KG1 (cell line): ENCODE measurements at regions not wholly inside any gene's neighbourhood (a gene's known extent, or its start where the extent isn't known, plus 50 kb on each side); places are given as distances from the start of the nearest gene placed in this dataset.

Experiments
- DNase-seq: peaks from one replicate; lab custom pipeline; 2025; lab: John Stamatoyannopoulos, UW

DNA sequence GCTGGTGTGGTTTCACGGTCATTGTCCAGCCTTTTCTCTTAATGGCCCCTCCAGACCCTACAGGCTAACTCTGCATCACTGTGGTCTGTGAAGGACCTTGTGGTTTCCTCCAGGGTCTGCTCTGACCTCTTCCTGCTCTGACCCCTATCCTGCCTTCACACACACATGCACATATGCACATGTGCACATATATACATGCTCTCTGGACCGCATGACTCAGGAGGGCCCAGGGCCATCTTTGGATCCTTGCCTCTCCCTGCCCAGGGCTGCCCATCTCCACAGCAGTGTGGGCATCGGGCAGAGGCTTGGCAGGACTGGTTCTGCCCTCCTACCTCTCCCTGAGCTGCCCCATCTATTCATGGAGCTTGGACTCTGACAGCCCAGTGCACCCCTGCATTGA lies 510.9 kb downstream of the PTPRU start:
- DNase-seq, result no peak

DNA sequence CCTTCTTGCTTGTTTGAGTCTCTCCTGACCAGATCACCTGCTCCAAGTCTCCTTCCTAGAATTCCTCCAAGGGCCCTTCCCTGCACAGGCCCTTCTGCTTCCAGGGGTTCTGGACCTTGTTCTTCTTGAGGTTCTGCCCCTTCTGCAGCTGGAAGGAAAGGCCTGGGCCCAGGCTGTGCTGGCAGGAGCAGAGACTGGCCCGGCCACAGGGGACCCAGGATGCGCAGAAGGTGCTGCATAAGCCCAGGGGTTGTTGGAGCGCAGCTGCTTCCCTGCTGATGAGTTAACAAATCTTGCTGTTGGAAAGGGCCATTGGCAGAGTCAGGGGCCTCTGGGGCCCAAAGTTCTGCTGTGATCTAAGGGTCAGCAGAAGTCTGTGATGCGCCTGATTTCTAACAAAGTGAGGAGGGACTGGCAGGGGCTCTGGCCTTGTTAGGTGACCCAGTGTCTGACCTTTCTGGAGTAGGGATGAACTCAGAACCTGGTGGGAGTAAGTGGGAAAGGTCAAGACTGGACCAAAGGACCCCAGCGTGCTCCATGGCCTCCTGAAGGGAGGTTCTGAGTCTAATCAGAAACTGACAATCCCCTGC lies 509.8 kb downstream of the PTPRU start:
- no peak for DNase-seq

DNA sequence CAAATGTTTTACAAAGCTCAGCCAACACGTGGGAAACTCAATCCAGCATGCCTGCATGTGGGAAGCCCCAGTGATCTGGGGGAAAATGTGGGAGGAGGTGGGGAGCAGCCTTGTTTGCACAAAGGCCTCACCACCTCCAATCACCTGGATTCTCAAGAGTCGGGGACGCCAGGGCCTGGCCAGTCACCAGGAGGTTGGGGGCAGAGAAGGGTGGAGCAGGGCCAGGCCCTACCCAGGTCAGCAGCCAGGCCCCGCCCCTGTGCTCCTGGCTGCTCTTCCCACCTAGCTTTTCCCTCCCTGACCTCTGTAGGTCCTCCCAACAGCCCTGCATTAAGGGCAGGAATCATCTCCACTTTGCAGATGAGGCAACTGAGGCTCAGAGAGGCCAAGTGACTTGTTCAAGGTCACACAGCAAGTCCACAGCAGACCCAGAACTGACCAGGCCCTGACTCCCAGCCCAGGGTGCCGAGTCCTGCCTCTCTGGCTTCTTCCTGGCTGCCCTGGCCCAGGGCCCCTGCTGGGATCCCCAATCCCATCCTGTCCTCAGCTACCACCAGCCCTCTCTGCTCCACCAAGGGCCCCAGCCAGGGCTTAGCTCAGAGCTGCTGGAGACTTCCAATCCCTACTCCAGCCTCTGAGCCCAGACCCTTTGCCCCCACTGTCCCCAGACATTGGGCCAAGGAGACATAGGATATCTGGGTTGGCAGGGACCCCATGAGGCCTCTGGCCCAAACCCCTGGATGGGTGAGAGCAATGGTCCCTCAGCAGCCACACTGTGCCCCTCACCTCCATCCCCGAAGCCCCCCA lies 508.6 kb downstream of the PTPRU start:
- DNase-seq, result no peak

DNA sequence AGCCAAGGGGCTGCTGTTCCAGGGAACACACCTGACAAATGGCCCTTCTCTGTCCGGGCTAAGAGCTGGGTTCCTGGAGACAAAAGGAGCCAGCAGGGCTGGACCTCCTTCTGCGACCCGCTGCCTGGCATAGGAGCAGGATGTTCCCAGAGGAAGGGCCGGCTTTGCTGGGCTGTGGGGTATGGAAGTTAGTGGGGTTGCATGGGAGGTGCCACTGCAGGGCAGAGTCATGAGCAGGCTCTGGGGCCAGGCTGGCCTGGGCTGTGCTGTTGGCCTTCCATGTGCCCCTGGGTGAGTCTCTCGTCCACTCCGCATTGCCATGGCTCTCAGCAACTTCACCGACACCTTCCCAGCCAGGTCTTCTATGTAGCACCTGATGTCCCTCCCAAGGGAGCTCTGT lies 507.6 kb downstream of the PTPRU start:
- DNase-seq, result no peak

DNA sequence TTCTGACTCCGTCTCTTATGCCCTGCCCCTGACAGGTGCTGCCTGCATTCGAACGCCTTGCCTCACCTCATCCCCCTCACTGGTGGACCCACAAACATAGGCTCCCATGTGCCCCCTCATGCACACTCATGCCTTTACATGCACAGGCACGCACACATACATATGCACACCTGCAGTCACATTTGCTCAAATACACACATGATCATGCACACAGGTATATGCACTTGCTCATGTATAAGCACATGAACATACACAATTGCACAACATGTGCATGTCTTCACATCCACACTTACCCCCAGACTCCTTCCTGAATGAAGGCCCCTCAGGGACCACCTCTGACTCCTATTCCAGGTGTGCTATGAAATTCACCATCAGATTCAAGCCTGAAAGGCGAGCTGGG lies 506.9 kb downstream of the PTPRU start:
- DNase-seq, result no peak

DNA sequence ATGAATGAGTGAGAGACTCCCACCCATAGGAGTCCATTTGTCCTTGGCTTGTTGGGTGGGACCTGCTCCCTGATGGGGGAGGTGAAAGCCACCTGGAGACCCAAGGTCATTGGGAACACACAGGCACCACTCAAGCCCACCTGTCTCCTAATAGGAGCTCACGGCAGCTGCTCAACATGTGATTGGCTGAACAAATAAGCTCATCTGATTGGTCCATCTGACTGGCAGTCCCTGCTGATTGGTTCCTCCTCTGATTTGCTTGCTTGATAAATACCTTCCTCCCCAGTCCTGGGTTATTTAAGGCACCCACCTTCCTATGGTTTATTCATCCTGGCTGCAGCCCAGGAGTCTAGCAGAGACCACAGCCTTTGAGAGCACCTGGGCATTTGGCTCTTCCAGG lies 502.9 kb downstream of the PTPRU start:
- no peak for DNase-seq

DNA sequence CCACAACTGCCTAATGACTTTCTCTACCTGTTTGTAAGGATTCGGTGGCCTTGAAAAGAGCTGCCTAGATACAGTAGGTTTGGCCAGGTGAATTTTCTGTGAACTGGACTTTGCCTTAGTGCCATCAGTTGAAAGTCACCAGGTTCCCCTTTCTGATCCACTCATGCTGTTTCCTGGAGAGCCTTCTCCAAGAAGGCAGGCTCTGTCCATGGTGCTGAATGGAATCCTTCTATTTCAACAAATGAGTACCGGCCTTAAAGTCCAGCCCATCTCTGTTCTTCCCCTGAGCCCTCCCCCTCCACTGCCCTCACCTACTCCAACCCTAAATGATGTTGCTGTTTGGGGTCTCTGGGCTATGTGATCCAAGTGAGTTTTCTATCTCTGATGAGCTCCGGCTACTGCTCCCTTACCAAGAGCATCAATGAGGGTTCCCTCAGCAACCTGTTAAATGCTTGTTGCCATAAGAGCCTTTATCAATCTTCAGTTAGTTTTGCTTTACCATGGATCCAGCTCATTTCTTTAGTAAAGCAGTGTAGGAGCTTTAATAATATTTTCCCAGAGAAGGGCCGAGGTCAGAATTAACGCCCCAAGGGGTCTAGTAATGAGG lies 500.4 kb downstream of the PTPRU start:
- DNase-seq, result peak; percentile 30

DNA sequence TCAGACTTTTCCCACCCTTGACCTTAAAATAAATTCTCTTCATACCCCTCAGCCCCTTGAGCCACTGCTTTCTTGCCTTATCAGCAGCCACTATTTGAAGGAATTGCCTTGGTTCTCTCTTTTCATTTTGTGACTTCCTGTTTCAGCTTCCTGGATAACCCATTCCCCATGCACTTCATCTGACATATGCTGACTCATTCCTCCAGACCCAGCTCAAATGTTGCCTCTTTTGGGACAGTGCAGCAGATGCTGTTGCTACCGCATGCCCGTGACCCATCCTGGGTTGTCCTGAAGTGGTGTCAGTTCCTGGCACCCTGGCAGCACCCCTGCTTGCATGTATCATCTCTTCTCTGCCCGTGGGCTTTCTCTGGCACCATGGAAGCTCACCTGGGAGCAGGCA lies 496.1 kb downstream of the PTPRU start:
- DNase-seq, result no peak

DNA sequence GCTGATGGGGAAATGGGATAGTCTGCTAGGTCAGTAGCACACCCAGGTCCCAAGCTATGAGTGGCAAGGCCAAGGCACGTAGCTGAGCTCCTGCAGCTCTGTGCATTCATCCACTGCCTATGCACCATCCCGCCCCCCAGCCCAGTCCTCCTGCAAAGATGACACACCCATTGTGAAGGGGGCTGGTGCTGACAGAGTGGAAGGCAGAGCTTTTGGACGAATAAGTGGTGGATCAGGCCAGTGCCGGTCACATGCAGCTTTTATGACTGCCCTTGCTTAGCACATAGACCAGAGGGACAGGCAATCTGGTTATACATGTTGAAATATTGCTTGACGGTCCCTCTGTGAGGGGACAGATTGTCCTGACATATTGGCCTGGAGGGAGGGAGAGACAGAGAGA lies 494.3 kb downstream of the PTPRU start:
- no peak for DNase-seq

DNA sequence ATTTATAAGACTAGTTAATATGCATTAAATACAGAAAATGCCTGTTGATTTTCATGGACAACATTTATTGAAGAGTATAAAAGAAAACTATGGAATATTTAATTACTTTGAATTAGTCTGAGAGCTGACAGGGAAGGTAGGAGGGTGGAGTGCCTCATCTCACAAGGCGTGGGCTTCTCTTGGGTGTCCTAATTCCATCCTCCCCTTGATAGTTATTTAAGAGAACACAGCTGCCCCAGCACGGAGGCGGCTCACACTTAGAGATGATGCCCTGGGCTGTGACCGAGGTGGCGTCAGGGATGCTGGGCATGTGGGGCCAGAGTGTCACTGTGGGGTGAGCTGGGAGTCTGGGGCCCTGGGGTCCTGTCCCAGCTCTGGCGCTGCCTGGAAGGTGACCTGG lies 493.0 kb downstream of the PTPRU start:
- no peak for DNase-seq

DNA sequence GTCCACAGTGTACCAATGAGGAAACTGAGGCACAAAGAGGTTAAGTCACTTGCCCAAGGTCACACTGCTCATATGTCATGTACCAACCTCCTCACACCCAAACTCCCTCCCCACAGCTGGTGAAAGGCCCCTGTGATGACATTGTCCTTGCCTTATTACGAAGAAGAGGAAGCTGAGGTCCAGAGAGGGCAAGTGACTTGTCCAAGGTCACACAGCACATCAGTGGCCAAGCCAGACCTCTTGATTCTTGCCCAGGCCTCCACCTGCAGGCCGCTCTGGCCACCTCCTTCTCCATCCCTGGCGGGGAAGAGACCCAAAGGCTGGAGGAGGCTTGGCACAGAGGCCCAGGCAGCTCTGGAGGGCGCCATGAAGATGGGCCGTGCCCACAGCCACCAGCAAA lies 492.4 kb downstream of the PTPRU start:
- no peak for DNase-seq

DNA sequence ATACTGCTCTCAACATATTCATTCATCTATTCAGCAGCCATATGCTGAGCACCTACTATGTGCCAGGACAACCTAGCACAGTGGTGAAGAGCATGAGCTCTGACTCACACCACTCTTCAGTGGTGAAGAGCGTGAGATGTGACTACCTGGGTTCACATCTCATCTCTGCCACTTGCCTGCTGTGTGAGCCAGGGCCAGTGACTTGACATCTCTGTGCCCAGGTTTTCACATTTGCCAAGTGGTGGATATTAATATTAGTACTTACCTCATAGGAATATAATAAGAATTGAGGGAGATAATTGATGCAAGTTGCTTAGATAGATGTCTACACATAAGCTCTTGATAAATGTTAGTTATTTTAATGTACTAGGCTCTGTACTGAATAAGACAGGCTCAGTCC lies 488.9 kb downstream of the PTPRU start:
- DNase-seq, result no peak

DNA sequence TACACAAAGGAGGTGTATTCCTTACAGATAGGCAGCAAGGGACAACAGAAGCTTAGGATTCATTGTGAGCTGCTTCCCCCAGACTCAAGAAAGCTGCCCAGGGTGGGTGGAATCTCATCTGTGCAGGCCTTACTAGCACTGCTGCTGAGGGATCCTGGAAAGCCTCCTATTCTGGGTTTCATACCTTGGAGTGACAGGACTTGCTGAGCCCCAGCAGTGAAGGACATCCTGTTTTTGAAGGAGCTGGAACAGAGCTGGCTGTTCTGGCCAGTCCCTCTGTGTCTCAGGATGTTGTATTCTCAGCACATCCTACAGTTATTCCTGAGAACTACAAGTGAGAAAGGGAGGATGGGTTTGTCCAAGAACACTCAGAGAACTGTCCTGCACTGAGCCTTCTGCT lies 486.3 kb downstream of the PTPRU start:
- DNase-seq, result no peak

DNA sequence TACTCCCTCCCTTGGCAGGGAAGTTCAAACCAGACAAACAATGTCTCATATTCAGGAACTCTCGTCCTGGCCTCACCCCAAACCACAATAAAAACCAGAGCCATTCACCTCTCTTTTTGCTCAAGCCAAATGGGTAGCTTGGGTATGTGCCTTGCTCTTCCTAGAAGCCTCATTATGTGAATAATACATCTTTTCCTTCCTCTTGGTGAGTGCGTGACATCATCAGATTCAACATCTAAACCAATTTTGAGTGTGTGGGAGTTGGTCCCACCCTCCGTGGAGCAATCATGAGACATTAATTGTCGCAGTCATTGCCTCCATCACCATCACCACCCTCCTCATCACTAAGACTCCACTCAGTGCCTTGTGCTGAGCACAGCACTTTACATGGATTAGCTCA lies 482.9 kb downstream of the PTPRU start:
- no peak for DNase-seq

DNA sequence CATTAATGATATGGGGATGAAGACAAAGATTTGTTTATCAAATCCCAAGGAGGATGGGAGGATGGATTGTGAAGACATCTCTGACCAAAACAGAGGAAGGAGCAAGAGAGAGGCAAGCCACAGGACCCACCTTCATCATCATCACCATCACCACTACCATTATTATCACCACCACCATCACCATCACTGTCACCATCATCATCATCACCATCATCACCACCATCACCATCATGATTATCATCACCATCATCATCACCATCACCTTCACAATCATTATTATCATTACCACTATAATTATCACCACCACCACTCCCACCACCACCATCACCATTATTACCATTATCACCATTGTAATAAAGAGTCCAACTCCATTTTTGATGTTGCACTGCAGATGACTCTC lies 482.5 kb downstream of the PTPRU start:
- no peak for DNase-seq

DNA sequence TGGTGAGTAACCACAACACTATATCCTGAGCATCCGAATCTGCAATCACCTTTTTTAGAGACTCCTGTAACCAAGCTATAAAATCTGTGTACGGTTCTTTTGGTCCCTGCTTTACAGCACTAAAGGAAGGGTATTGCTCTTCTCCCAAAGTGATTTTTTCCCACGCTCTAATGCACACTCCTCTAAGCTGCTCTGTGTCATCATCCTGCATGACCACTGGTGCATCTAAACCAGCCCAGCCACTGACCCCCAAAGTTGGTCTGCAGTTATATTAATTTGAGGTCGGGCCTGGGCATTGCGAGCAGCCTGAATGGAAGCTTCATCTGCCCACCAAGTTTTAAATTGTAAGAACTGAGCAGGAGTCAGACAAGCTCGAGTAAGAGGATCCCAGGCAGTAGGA lies 480.0 kb downstream of the PTPRU start:
- no peak for DNase-seq

DNA sequence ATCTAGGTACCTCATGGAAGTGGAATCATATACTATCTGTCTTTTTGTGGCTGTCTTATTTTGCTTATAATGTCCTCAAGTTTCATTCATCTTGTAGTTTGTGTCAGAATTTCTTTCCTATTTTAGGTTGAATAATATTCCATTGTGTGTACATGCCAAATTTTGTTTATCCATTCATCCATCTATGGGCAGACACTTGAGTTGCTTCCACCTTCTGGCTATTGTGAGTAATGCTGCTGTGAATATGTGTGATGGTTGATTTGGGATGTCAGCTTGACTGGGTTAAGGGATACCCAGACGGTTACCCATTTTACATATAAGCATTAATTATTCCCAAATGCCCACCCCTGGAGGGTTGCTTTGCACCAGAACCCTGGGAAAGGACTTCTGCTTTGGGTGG lies 477.5 kb downstream of the PTPRU start:
- no peak for DNase-seq

DNA sequence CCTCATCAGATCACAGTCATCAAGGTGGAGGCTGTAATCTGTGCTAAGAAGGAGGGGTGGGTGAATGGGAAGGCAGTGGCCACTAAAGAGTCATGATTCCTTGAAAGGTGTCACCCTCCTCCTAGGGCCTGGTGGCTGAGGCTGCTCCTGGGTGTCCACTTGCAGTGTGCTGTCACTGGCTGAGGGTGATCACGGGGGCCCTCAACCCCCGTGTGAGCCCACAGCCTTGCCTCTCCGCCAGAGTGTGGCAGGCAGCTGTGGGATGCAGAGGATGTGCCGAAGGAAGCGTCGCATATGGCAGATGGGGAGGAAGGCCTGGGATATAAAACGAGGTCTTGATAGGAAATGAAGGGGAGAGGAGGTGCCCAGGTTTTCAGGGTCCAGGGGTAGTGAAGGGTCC lies 476.5 kb downstream of the PTPRU start:
- DNase-seq, result no peak

DNA sequence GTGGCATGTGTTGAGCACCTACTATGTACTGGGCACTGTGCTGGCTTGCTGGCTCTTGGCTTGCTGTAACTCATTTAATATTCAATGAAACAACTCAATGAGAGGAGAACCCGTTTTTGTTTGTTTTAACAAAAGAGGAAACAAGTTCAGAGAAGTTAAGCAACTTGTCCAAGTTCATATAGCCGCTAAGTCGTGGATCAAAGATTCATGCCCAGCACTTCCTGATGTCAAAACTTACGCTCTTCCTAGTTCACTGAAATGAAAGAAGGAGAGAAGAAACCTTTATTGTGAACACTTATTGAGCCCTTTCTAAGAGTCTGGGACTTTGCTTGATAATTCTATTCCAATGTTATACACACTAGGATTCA lies 475.9 kb downstream of the PTPRU start:
- no peak for DNase-seq

DNA sequence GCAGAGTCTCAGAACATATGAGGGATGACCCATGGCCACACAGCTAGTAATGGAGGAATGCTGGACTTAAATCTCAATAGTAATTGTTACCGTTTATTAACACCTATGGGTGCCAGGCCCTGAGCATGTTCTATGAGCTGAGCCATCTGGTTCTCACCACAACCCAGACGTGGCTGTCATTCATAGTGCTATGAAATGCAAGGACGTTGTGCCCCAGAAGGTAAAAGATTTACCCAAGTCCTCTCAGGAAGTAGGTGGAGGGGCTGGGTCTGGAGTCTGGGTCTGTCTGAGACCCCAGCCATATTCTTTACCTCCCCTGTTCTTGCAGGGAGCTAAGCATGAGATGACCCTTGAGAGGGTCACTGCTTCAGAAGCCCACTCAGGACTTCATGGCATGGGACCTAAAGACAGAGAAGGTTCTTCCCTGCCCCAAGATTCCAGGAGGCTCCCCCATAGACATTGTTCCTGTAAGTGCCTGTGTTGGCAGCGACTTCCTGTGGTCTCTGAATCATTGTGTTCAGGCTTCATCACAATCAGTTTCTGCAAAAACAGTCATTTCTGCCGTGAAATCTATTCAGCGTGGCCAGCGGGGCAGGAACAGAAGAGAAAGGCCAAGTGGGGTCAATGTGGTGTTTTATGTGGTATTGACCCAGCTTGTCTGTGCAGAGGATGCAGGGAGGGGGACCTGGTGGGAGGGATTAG lies 475.4 kb downstream of the PTPRU start:
- DNase-seq, result no peak

DNA sequence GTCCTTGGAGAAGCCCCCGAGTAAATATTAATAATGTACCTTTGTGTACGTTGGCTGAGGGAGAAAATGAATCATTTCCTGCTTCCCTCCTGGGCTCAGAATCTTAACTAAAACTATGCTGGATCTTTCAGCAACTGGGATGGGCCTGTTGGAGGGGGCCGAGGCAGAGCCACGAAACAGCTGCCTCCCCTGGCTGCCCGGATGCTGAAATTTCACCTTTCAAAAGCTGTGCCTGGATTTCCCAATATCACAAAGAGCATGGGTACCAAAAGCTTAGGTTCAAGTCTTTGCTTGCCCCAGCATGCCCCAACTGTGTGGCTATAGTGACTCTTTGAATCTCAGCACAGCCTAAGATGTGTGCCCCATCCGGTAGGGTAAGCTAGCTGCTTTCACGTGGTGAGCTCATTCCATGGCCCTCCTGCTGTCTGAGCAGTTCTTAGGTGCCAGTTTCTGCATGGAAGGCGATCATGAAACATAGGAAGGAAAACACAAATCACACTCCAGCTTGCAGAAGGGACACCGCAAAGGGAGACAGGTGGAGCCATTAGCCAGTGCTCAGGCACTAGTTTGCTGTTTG lies 473.5 kb downstream of the PTPRU start:
- no peak for DNase-seq

DNA sequence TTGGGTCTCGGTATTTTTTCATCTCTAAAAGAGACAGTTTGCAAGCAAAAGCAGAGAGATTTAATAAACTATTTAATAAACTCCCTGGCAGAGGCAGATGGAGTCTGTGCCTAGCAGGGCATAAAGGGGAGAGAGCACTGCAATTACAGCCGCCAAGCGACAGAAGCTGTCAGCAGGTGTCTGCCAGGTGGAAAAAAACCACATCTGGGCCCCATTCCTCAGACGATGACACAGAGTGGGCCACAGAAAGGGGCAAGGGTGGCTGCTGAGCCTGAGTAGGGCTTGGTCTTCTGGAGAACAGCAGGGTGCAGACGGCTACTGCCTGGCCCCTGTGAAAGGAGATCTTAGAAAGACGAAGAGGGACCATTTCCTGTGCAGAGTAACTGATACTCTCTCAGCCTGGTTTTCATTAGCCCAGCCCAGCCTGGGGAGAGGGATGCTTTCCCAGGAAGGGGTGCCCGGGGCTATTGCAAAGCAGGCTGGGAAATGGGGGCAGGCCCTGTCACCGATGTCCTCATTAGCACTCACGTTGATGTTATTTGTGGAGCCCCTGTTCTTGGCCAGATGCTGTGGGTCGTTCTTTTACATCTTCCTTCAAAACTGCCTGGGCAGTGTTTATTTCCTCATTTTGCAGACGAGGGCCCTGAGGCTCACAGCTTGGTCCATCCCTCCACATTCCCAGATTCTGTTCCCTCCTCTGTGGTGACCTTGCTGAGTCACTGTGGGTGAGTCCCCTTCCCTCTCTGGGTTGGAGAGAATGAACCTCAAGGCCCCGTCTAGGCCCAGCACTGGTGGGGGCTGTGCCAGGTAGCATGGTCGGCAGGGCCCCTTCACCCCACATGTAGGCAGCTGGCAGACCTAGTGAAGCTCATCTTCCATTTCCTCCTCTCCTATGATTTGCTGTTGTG lies 472.7 kb downstream of the PTPRU start:
- no peak for DNase-seq
